HG02623 (cell line): ENCODE measurements at regions not wholly inside any gene's neighbourhood (a gene's known extent, or its start where the extent isn't known, plus 50 kb on each side); places are given as distances from the start of the nearest gene placed in this dataset.
"Not testable (repeated sequence)": the region's sequence is repeated elsewhere in the genome, so short reads cannot be mapped to it uniquely, and the experiment has no call there.

Source experiments
- ATAC-seq: cut with Tn5 transposase; IDR thresholded peaks from one replicate; pipeline ENCODE4 v1.9.1; 2021; ENCODE audit warnings: moderate library complexity; ENCODE audit not compliant: unreplicated experiment

DNA sequence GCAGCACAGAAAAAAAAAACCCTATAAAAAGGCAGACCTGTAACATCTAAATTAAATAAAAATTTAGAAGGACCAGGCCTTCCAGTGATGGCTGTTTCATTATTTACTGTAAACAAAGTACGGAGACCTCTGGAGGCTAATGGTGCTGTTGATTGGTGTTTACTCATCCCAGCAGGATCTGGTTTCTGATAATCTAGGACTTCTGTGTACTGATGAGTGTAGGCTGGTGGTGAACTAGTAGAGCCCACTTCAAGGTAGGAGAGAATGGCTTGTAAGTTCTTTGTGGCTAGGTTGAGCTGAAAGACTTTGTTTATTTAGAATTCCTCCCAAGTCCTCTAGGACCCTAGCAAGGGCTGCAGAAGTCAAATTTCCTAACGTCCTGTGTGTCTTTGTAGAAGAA is 398.1 kb upstream of the PITX2 start:
- no peak for ATAC-seq

DNA sequence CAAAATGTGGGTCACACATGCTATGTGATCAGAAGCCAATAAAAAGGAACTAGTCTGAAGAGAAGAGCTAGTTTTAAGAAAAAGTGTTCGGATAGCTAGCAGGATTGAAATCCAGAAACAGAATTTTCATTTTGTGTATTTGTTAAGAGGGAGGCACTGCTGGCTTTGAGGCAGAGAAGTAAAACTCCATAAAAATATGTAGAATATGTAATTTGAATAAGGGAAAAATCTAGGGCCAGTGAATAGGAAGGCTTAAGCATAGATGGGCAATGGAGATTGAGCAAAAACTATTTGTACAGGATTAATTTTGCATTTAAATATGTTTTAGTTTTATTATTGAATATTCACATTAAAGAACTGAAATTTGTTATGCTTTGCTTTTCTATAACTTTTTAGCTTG is 399.9 kb upstream of the PITX2 start:
- no peak for ATAC-seq

DNA sequence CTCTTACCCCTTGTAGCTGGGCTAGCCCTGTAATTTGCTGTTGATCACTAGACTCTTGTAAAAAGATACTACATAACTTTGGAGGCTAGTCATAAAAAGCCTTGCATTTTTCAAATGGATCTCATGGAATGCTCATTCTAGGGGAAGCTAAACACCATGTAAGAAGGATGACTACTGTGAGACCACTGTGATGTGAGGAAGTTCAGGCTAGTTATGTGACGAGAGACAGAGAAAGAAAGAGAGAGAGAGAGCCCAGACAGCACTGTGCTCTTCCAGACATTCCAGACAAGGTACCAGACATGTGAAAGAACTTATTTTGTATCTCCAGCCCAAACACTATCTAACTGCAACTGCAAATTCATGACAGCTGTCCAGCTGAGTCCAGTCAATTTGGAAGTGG is 404.6 kb upstream of the PITX2 start:
- ATAC-seq, result no peak

GRCh38 chr4:111028795-111029194 is 405.9 kb upstream of the PITX2 start:
- ATAC-seq, result no peak

GRCh38 chr4:111031001-111031579 is 408.2 kb upstream of the PITX2 start:
- ATAC-seq, result no peak

- ATAC-seq, result no peak
Observed at GRCh38 chr4:111031596-111031995, 408.7 kb upstream of the PITX2 start.

DNA sequence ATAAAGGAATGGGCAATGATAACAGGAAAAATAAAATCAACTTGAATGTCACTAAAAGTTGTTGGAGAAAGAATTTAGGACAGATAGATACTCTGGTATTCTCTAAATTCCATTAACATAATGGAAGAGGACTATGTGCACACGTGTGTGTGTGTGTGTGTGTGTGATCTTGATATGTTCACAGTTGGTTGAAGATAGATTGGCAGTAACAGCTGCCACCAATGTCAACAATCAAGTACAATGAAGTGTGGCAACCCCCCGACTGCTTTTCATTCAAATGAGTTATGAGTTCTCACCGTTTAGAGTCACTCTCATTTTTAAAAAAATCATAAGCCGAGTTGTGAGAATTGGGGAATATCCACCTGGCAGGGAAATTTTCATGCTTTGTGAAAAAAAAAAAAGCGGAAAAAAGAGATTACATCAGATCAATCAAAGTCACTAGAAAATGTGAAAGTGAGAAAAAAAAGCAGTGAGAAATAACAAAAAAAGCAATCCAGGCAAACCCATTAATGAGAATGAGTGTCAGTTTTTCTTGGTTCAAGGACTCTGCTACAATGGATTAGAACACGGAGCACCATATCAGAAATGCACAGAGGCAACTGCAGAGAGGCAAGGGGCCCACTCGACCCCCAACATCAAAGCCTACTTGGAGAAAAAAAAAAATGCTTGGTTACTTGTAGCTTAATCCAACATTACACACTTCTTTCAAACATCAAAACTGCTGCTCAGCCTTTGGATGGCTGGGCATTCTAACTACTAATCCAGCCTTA is 414.9 kb upstream of the PITX2 start:
- ATAC-seq, result no peak

GRCh38 chr4:111040904-111041303 is 418.0 kb upstream of the PITX2 start:
- no peak for ATAC-seq

GRCh38 chr4:111043286-111043685 is 420.4 kb upstream of the PITX2 start:
- ATAC-seq, result no peak

DNA sequence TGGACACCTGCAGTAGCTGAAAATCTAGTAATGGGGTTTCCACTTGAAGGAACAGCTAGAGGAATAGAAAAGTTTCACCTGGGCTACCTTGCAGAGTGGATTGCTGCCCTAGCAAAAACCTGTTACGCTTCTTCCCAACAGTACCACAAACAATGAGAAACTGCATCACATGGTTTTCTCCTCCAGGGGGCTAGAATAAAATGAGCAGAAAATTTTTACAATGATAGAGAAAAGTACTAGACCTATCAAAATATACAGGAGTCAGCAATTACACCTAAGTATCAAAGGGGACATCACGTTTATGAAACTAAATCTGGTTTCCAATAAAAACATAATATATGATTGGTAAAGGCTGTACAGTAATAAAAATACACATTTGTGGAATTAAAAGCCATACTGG is 423.1 kb upstream of the PITX2 start:
- no peak for ATAC-seq

- no peak for ATAC-seq
Observed at GRCh38 chr4:111046811-111047210, 423.9 kb upstream of the PITX2 start.

DNA sequence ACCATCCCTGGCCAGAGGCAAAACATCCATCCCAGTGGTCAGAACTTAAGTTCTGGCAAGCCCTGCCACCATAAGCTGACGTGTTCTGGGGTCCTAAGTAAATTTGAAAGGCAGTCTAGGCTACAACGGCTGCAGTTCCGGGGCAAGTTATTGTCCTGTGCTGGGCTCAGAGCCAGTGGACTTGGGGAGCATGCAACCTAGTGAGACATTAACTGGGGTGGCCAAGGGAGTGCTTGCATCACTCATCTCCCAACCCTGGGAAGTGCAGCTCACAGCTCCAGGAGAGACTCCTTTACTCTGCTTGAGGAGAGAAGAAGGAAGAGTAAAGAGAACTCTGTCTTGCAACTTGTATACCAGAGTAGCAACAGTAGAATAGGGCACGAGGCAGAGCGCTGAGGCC is 425.4 kb upstream of the PITX2 start:
- ATAC-seq, result no peak

GRCh38 chr4:111064342-111064993 is 441.6 kb upstream of the PITX2 start:
- no peak for ATAC-seq

- no peak for ATAC-seq
Observed at GRCh38 chr4:111066001-111066400, 443.1 kb upstream of the PITX2 start.

DNA sequence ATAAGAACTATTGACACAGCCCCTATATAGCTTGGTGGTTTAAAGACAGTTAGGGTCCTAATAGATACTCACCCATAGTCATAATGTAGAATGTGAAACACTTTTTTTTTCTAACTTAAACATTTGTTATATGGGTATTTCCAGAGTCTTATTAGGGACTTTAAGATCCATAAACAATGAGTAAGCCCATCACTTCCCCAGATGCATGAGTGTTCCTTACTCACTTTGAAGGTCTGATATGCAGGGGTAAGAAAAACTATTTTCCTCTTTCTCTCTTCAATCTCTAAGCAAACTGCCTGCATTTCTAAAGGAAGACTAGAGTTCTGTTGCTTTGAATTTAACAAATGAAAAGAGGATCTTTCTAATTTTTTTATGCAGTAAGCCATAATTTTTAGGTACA is 443.6 kb upstream of the PITX2 start:
- ATAC-seq, result no peak

GRCh38 chr4:111066887-111067286 is 444.0 kb upstream of the PITX2 start:
- ATAC-seq, result no peak

GRCh38 chr4:111068883-111069282 is 446.0 kb upstream of the PITX2 start:
- ATAC-seq, result no peak

DNA sequence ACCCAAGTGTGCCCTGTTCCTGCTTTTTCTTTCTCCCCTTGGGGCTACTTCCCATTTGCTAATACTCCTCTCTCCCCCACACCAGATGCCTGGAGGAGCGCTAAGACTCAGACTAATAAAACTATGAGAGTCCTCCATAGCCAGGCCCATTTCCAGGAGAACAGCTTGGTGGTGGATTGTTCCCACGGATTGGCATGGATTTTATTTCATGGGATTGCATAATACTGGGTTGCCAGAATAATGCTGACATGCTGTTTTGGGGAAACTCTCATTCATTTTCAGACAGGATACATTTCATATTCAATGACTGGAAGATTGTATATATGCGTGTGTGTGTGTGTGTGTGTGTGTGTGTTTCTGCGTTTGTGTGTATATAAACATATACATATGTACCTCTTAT is 447.5 kb upstream of the PITX2 start:
- no peak for ATAC-seq

GRCh38 chr4:111074523-111075114 is 451.7 kb upstream of the PITX2 start:
- no peak for ATAC-seq

GRCh38 chr4:111076299-111076698 is 453.4 kb upstream of the PITX2 start:
- ATAC-seq, result not testable (repeated sequence)

- ATAC-seq, result no peak
Observed at GRCh38 chr4:111108153-111108552, 485.3 kb upstream of the PITX2 start.

GRCh38 chr4:111113591-111113990 is 490.7 kb upstream of the PITX2 start:
- no peak for ATAC-seq
